Heart left ventricle (tissue), 16 donors: ENCODE measurements at regions not wholly inside any gene's neighbourhood (a gene's known extent, or its start where the extent isn't known, plus 50 kb on each side); places are given as distances from the start of the nearest gene placed in this dataset.

Experiments used
- ATAC-seq, 4 donors: fragments of 200-7000 bp; cut with Tn5 transposase; one replicate each; pipeline ENCODE4 v1.9.1; 2020 to 2022; ENCODE audit warnings: moderate library complexity in 4 of 4, mild to moderate bottlenecking in 3 of 4, moderate number of reproducible peaks in 1 of 4
- DNase-seq, 5 donors: peaks; one replicate each; pipeline ENCODE4 v3.0.0-alpha.2; 2020
- H3K27ac ChIP-seq, 12 donors: fragments of 200-600 bp; sonication (generic) in 4 of 12; one replicate each; pipeline versions ENCODE4 v1.5.0 to v1.8.0; 2016 to 2022; ENCODE audit warnings: mild to moderate bottlenecking in 2 of 12
- H3K27me3 ChIP-seq, 9 donors: fragments of 200-600 bp; sonication (generic) in 2 of 9; one replicate each; pipeline versions ENCODE4 v1.5.1 to v1.8.0; 2016 to 2022; ENCODE audit warnings: mild to moderate bottlenecking in 3 of 9
- H3K36me3 ChIP-seq, 9 donors: fragments of 200-600 bp; sonication (generic) in 2 of 9; one replicate each; pipeline versions ENCODE4 v1.5.0 to v1.8.0; 2018 to 2022; ENCODE audit warnings: mild to moderate bottlenecking in 2 of 9
- H3K4me1 ChIP-seq, 12 donors: fragments of 200-600 bp; sonication (generic) in 4 of 12; one replicate each; pipeline versions ENCODE4 v1.5.0 to v1.8.0; 2016 to 2022; ENCODE audit warnings: mild to moderate bottlenecking in 3 of 12
- H3K4me3 ChIP-seq, 12 donors: fragments of 200-600 bp; sonication (generic) in 4 of 12; one replicate each; pipeline versions ENCODE4 v1.5.0 to v1.8.0; 2017 to 2022; ENCODE audit warnings: mild to moderate bottlenecking in 9 of 12, moderate library complexity in 4 of 12
- H3K9me3 ChIP-seq, 12 donors: fragments of 200-600 bp; sonication (generic) in 4 of 12; one replicate each; pipeline versions ENCODE4 v1.5.0 to v1.8.0; 2016 to 2022; ENCODE audit warnings: mild to moderate bottlenecking in 1 of 12
- CTCF ChIP-seq, 12 donors: fragments of 200-600 bp; sonication (generic) in 4 of 12; IDR thresholded peaks; one replicate each; pipeline versions ENCODE4 v1.5.0 to v1.8.0; 2018 to 2022; ENCODE audit warnings: antibody characterized with exemption in 12 of 12, mild to moderate bottlenecking in 5 of 12
- POLR2A ChIP-seq, 2 donors: fragments of 450-650 bp; IDR thresholded peaks; one replicate each; pipeline ENCODE4 v1.6.1; 2017; ENCODE audit warnings: antibody characterized with exemption in 2 of 2, mild to moderate bottlenecking in 2 of 2, moderate library complexity in 2 of 2
- WGBS, 4 donors: extraction: QIAGEN DNeasy Blood & Tissue Kit in 2 of 4; methylation state at CpG; one replicate each; pipeline versions ENCODE4 v1.1.5 to v1.1.7; 2013 to 2018; 5-methylcytosine and 5-hydroxymethylcytosine counted together
- intact Hi-C, 10 donors: fragments of 100-400 bp; cut with DNase I; formaldehyde crosslinking; loops; one replicate each; pipeline versions ENCODE4 v1.11.1 to v1.14.2; 2022
- donor health status: ischemic (EF 13 %, LVEDD 7.1; RV severe dilation, severe dysfunction).
- donor health status: healthy with polysubstance abuse.
- donor health status: DM: no; HTN: yes; CAD: no.
- donor health status: DM: no; HTN: no; CAD: no.
- donor health status: ischemic (EF 25% LVEDD 6.9; RV normal size, moderate dysfunction).
- donor health status: ischemic (EF 25% LVEDD 5.7; RV mildly dilated, moderate dysfunction).
- donor health status: healthy.
- donor health status: DM: yes; HTN: yes; CAD: no.
- donor health status: ischemic (EF 35%, LVEDD 5.7; RV mildly dilated, moderate dysfunction).
- donor health status: nonischemic (EF 11% LVEDD 7.7; RV severe dilation, severe dysfunction).
- donor health status: DM: yes; HTN: yes; CAD: no.
- donor health status: PGD.
- donor health status: ischemic (EF 29% LVEDD 5.4; RV normal size, mild dysfunction).
- donor health status: nonischemic (EF 23%, LVEDD 6.1; RV moderate dilation, normal function).

- intact Hi-C loops = no loop called here
- ATAC-seq (no peak), DNase-seq (no peak)
- Histone ChIP-seq H3K4me3 (no peak overlapping the region), H3K36me3 (no peaks in the 10 kb centered on the region), H3K27ac (no peak overlapping the region), H3K4me1 (no peaks in the 10 kb centered on the region), H3K9me3 (peaks cover 0 to 17% (median 7%) of the 10 kb centered on the region in 12 donors), H3K27me3 (no peaks in the 10 kb centered on the region)
- TF ChIP-seq POLR2A (IDR thresholded peaks at IDR 0.05) (no peak), CTCF (IDR thresholded peaks at IDR 0.05) (no peak)
- WGBS, 4 donors = 57 to 68% (median 66%) methylated on average over 3 of the region's 3 CpGs
These were observed 1023.0 kb upstream of the ATXN7L3B start for GRCh38 chr12:73514672-73515071.

- Histone ChIP-seq H3K4me3 (no peak overlapping the region), H3K27me3 (no peaks in the 10 kb centered on the region), H3K27ac (no peak overlapping the region), H3K36me3 (no peaks in the 10 kb centered on the region), H3K4me1 (no peaks in the 10 kb centered on the region), H3K9me3 (peaks cover 0 to 24% (median 11%) of the 10 kb centered on the region in 12 donors)
- TF ChIP-seq POLR2A (IDR thresholded peaks at IDR 0.05) (no peak), CTCF (IDR thresholded peaks at IDR 0.05) (no peak)
- DNase-seq (no peak), ATAC-seq (no peak)
- 0% methylated on average over 1 of the region's 1 CpG for WGBS, 4 donors
- intact Hi-C loops = no loop called here
These were observed 1019.8 kb upstream of the ATXN7L3B start for GRCh38 chr12:73517859-73518258.

GRCh38 chr12:73529231-73529630 is 1008.4 kb upstream of the ATXN7L3B start:
- H3K27me3 ChIP-seq = no peaks in the 10 kb centered on the region
- H3K27ac ChIP-seq = no peak overlapping the region
- 75 to 85% (median 80%) methylated on average over 1 of the region's 1 CpG for WGBS, 4 donors
- peaks cover 0 to 3% (median 0%) of the 10 kb centered on the region in 12 donors for H3K4me1 ChIP-seq
- TF ChIP-seq POLR2A (IDR thresholded peaks at IDR 0.05) (no peak), CTCF (IDR thresholded peaks at IDR 0.05) (no peak)
- DNase-seq (no peak), ATAC-seq (no peak)
- no peak overlapping the region for H3K4me3 ChIP-seq
- peaks cover 0 to 10% (median 2%) of the 10 kb centered on the region in 12 donors for H3K9me3 ChIP-seq
- H3K36me3 ChIP-seq = no peaks in the 10 kb centered on the region
- intact Hi-C loops = no loop called here

- intact Hi-C loops = no loop called here
- ATAC-seq (no peak), DNase-seq (no peak)
- no peaks in the 10 kb centered on the region for H3K36me3 ChIP-seq
- no peak overlapping the region for H3K27ac ChIP-seq
- no peaks in the 10 kb centered on the region for H3K27me3 ChIP-seq
- TF ChIP-seq CTCF (IDR thresholded peaks at IDR 0.05) (no peak), POLR2A (IDR thresholded peaks at IDR 0.05) (no peak)
- H3K4me1 ChIP-seq = peaks cover 0 to 3% (median 0%) of the 10 kb centered on the region in 12 donors
- H3K9me3 ChIP-seq = peaks cover 0 to 3% (median 0%) of the 10 kb centered on the region in 12 donors
- H3K4me3 ChIP-seq = no peak overlapping the region
These were observed 1007.7 kb upstream of the ATXN7L3B start for GRCh38 chr12:73529954-73530353.
